GM23248 (cell line): ENCODE measurements at regions not wholly inside any gene's neighbourhood (a gene's known extent, or its start where the extent isn't known, plus 50 kb on each side); places are given as distances from the start of the nearest gene placed in this dataset.
"Not testable (repeated sequence)": the region's sequence is repeated elsewhere in the genome, so short reads cannot be mapped to it uniquely, and the experiment has no call there.

Experiments
- DNase-seq: peaks from one replicate; pipeline ENCODE4 v3.0.0-alpha.2; 2015
- H2AFZ ChIP-seq: fragments of 200-600 bp; sonication (generic); 2 replicates; pipeline ENCODE4 v1.6.1; 2016; ENCODE audit warnings: antibody characterized with exemption
- H3F3A ChIP-seq: fragments of 200-600 bp; sonication (generic); 2 replicates; pipeline ENCODE4 v1.6.1; 2016; ENCODE audit warnings: mild to moderate bottlenecking, antibody characterized with exemption, mixed run types; ENCODE audit not compliant: insufficient read depth
- H3K27ac ChIP-seq: fragments of 200-600 bp; sonication (generic); 2 replicates; pipeline ENCODE4 v1.5.1; 2016; ENCODE audit warnings: mild to moderate bottlenecking
- H3K27me3 ChIP-seq: fragments of 200-600 bp; sonication (generic); replicated peaks from 2 replicates; pipeline ENCODE4 v1.6.1; 2016; ENCODE audit warnings: mild to moderate bottlenecking; ENCODE audit not compliant: insufficient read depth
- H3K36me3 ChIP-seq: fragments of 200-600 bp; sonication (generic); 2 replicates; pipeline ENCODE4 v1.6.1; 2016; ENCODE audit warnings: low read depth, mild to moderate bottlenecking
- H3K4me1 ChIP-seq: fragments of 200-600 bp; sonication (generic); 2 replicates; pipeline ENCODE4 v1.6.1; 2016; ENCODE audit warnings: mild to moderate bottlenecking; ENCODE audit not compliant: insufficient read depth
- H3K4me2 ChIP-seq: fragments of 200-600 bp; sonication (generic); one replicate; pipeline ENCODE4 v1.6.1; 2016; ENCODE audit warnings: mild to moderate bottlenecking; ENCODE audit not compliant: unreplicated experiment
- H3K4me3 ChIP-seq: fragments of 200-600 bp; sonication (generic); 2 replicates; pipeline ENCODE4 v1.5.1; 2016; ENCODE audit warnings: mild to moderate bottlenecking
- H3K79me2 ChIP-seq: fragments of 200-600 bp; sonication (generic); 2 replicates; pipeline ENCODE4 v1.6.1; 2016; ENCODE audit warnings: mild to moderate bottlenecking; ENCODE audit not compliant: insufficient read depth
- H3K9ac ChIP-seq: fragments of 200-600 bp; sonication (generic); 2 replicates; pipeline ENCODE4 v1.6.1; 2016; ENCODE audit warnings: mild to moderate bottlenecking
- H3K9me2 ChIP-seq: fragments of 200-600 bp; sonication (generic); 2 replicates; pipeline ENCODE4 v1.6.1; 2016; ENCODE audit warnings: mixed run types, mild to moderate bottlenecking, moderate library complexity; ENCODE audit not compliant: insufficient read depth
- H3K9me3 ChIP-seq: fragments of 200-600 bp; sonication (generic); one replicate; pipeline ENCODE4 v1.6.1; 2017; ENCODE audit warnings: low read depth
- H4K20me1 ChIP-seq: fragments of 200-600 bp; sonication (generic); 2 replicates; pipeline ENCODE4 v1.6.0; 2016; ENCODE audit not compliant: insufficient read depth
- EZH2 ChIP-seq: fragments of 200-600 bp; sonication (generic); IDR thresholded peaks from 2 replicates; pipeline ENCODE4 v1.6.1; 2018; ENCODE audit warnings: antibody characterized with exemption, mild to moderate bottlenecking; ENCODE audit not compliant: insufficient read depth, poor library complexity, severe bottlenecking
- EZH2phosphoT487 ChIP-seq: fragments of 200-600 bp; sonication (generic); IDR thresholded peaks from 2 replicates; pipeline ENCODE4 v1.6.1; 2018; ENCODE audit warnings: antibody characterized with exemption, moderate library complexity, mild to moderate bottlenecking, low read depth; ENCODE audit not compliant: insufficient read depth
- WGBS, 2 experiments: methylation state at CpG; one replicate each; pipeline ENCODE4 v1.1.6; 2015 to 2017; ENCODE audit warnings: low lambda C conversion rate in 2 of 2, low coverage in 1 of 2; ENCODE audit errors: missing lambda C conversion rate in 2 of 2; 5-methylcytosine and 5-hydroxymethylcytosine counted together
- in situ Hi-C: fragments of 300-500 bp; cut with MboI; formaldehyde crosslinking; loops from 2 replicates; pipeline ENCODE4 v1.15.0; 2020

GRCh38 chr5:12526113-12526512, 621.9 kb upstream of the CTNND2 start:
- no peaks in the 10 kb centered on the region for H3K79me2 ChIP-seq
- H4K20me1 ChIP-seq, result no peaks in the 10 kb centered on the region
- H3K36me3 ChIP-seq, result no peaks in the 10 kb centered on the region
- no peaks in the 10 kb centered on the region for H3K4me1 ChIP-seq
- H2AFZ ChIP-seq, result no peak overlapping the region
- no peaks in the 10 kb centered on the region for H3K27me3 ChIP-seq
- H3K9ac ChIP-seq, result no peak overlapping the region
- no peaks in the 10 kb centered on the region for H3K9me3 ChIP-seq
- no peak overlapping the region for H3K27ac ChIP-seq
- in situ Hi-C loops, result no loop called here
- H3K4me2 ChIP-seq, result no peak overlapping the region
- no peak for DNase-seq
- H3K9me2 ChIP-seq, result no peaks in the 10 kb centered on the region
- H3K4me3 ChIP-seq, result no peak overlapping the region
- 58 to 68% methylated on average over 1 of the region's 1 CpG for WGBS, 2 experiments
- no peak for TF ChIP-seq EZH2phosphoT487
- H3F3A ChIP-seq, result no peaks in the 10 kb centered on the region

GRCh38 chr5:12522116-12522515, 617.9 kb upstream of the CTNND2 start:
- H3K9ac ChIP-seq, result no peak overlapping the region
- no peaks in the 10 kb centered on the region for H3K36me3 ChIP-seq
- no peak for DNase-seq
- no peaks in the 10 kb centered on the region for H3K27me3 ChIP-seq
- no peak overlapping the region for H3K4me2 ChIP-seq
- H3K9me3 ChIP-seq, result no peaks in the 10 kb centered on the region
- H3K27ac ChIP-seq, result no peak overlapping the region
- H3K4me1 ChIP-seq, result no peaks in the 10 kb centered on the region
- H3K9me2 ChIP-seq, result no peaks in the 10 kb centered on the region
- no peak overlapping the region for H3K4me3 ChIP-seq
- no peaks in the 10 kb centered on the region for H3K79me2 ChIP-seq
- WGBS, 2 experiments, result 9 to 11% methylated on average over 5 of the region's 5 CpGs
- H4K20me1 ChIP-seq, result no peaks in the 10 kb centered on the region
- H2AFZ ChIP-seq, result no peak overlapping the region
- in situ Hi-C loops, result no loop called here
- TF ChIP-seq EZH2, result no peak
- no peak for TF ChIP-seq EZH2phosphoT487
- H3F3A ChIP-seq, result no peaks in the 10 kb centered on the region

GRCh38 chr5:12504983-12505382, 600.7 kb upstream of the CTNND2 start:
- DNase-seq, H3K9me3 ChIP-seq, H3K27ac ChIP-seq, in situ Hi-C loops, H3K9ac ChIP-seq, H2AFZ ChIP-seq, H3K79me2 ChIP-seq, H4K20me1 ChIP-seq, H3F3A ChIP-seq, H3K4me3 ChIP-seq, H3K27me3 ChIP-seq, H3K4me2 ChIP-seq, H3K9me2 ChIP-seq, H3K4me1 ChIP-seq, H3K36me3 ChIP-seq: not testable (repeated sequence)
- 6 to 13% methylated on average over 1 of the region's 1 CpG for WGBS, 2 experiments

GRCh38 chr5:12488161-12488560, 583.9 kb upstream of the CTNND2 start:
- Histone ChIP-seq H4K20me1 (no peaks in the 10 kb centered on the region), H3F3A (no peaks in the 10 kb centered on the region), H2AFZ (no peak overlapping the region), H3K4me2 (no peak overlapping the region), H3K79me2 (no peaks in the 10 kb centered on the region), H3K9ac (no peak overlapping the region), H3K36me3 (no peaks in the 10 kb centered on the region), H3K27ac (no peak overlapping the region), H3K4me3 (no peak overlapping the region), H3K9me3 (no peaks in the 10 kb centered on the region), H3K4me1 (no peaks in the 10 kb centered on the region), H3K9me2 (no peaks in the 10 kb centered on the region), H3K27me3 (no peaks in the 10 kb centered on the region)
- in situ Hi-C loops, result no loop called here
- DNase-seq, result no peak
- TF ChIP-seq EZH2phosphoT487 (no peak), EZH2 (no peak)
- WGBS, 2 experiments, result 17 to 24% methylated on average over 3 of the region's 3 CpGs

- H2AFZ ChIP-seq, result no peak overlapping the region
- H3K9me3 ChIP-seq, result no peaks in the 10 kb centered on the region
- H3K27me3 ChIP-seq, result no peaks in the 10 kb centered on the region
- no peak overlapping the region for H3K27ac ChIP-seq
- no peaks in the 10 kb centered on the region for H3K36me3 ChIP-seq
- H3K9ac ChIP-seq, result no peak overlapping the region
- no peaks in the 10 kb centered on the region for H3K79me2 ChIP-seq
- H4K20me1 ChIP-seq, result no peaks in the 10 kb centered on the region
- TF ChIP-seq EZH2phosphoT487 (no peak), EZH2 (no peak)
- no peak overlapping the region for H3K4me3 ChIP-seq
- no peak overlapping the region for H3K4me2 ChIP-seq
- WGBS, 2 experiments, result 14 to 15% methylated on average over 3 of the region's 3 CpGs
- no peak for DNase-seq
- in situ Hi-C loops, result no loop called here
- no peaks in the 10 kb centered on the region for H3K9me2 ChIP-seq
- H3K4me1 ChIP-seq, result no peaks in the 10 kb centered on the region
- H3F3A ChIP-seq, result no peaks in the 10 kb centered on the region
Observed at GRCh38 chr5:12480487-12480886, 576.2 kb upstream of the CTNND2 start.
